Natural killer cell (primary cell): ENCODE measurements at regions not wholly inside any gene's neighbourhood (a gene's known extent, or its start where the extent isn't known, plus 50 kb on each side); places are given as distances from the start of the nearest gene placed in this dataset.

Source experiments
- ATAC-seq, 3 donors: fragments of 150-1000 bp in 2 of 3; fragments of 200-7000 bp in 1 of 3; cut with Tn5 transposase; 1 replicate in 1 of 3; 2 replicates in 2 of 3; pipeline ENCODE4 v1.10.0; 2021; ENCODE audit warnings: mild to moderate bottlenecking in 2 of 3, moderate library complexity in 2 of 3
- DNase-seq, 2 donors: peaks; one replicate each; pipeline versions ENCODE4 v3.0.0 to v3.0.0-alpha.2; 2013 to 2021; ENCODE audit warnings: mixed read lengths in 1 of 2
- H3K27ac ChIP-seq: one replicate; pipeline ENCODE4 v1.5.1; 2013; ENCODE audit warnings: mild to moderate bottlenecking, low read length
- H3K27me3 ChIP-seq: one replicate; pipeline ENCODE4 v1.6.1; 2013; ENCODE audit warnings: low read length; ENCODE audit not compliant: control insufficient read depth, insufficient read depth
- H3K36me3 ChIP-seq: one replicate; pipeline ENCODE4 v1.6.1; 2013; ENCODE audit warnings: low read length; ENCODE audit not compliant: control insufficient read depth, insufficient read depth
- H3K4me1 ChIP-seq: one replicate; pipeline ENCODE4 v1.6.1; 2013; ENCODE audit warnings: low read length; ENCODE audit not compliant: control insufficient read depth, insufficient read depth
- H3K4me3 ChIP-seq: one replicate; pipeline ENCODE4 v1.5.1; 2013; ENCODE audit warnings: low read length
- H3K9me3 ChIP-seq: one replicate; pipeline ENCODE4 v1.6.1; 2013; ENCODE audit warnings: low read length; ENCODE audit not compliant: control insufficient read depth, insufficient read depth
- H3K27ac Mint-ChIP-seq, 2 donors: one replicate each; pipeline ENCODE4 v1.8.0; 2022; ENCODE audit warnings: mild to moderate bottlenecking in 2 of 2, mixed read lengths in 2 of 2, moderate library complexity in 1 of 2
- H3K27me3 Mint-ChIP-seq, 2 donors: one replicate each; pipeline ENCODE4 v1.8.0; 2022; ENCODE audit warnings: low read depth in 2 of 2, mixed read lengths in 2 of 2
- H3K36me3 Mint-ChIP-seq: one replicate; pipeline ENCODE4 v1.8.0; 2022; ENCODE audit warnings: mixed read lengths
- H3K4me1 Mint-ChIP-seq, 2 donors: one replicate each; pipeline ENCODE4 v1.8.0; 2022; ENCODE audit warnings: mixed read lengths in 2 of 2
- H3K4me3 Mint-ChIP-seq: one replicate; pipeline ENCODE4 v1.8.0; 2022; ENCODE audit warnings: mild to moderate bottlenecking, moderate library complexity, mixed read lengths
- H3K9me3 Mint-ChIP-seq, 2 donors: one replicate each; pipeline ENCODE4 v1.8.0; 2022; ENCODE audit warnings: mixed read lengths in 2 of 2
- WGBS: methylation state at CpG from one replicate; pipeline ENCODE4 v1.1.7; 2013; ENCODE audit warnings: missing lambda C conversion rate; ENCODE audit not compliant: insufficient coverage; 5-methylcytosine and 5-hydroxymethylcytosine counted together
- intact Hi-C: fragments of 100-400 bp; cut with micrococcal nuclease; formaldehyde crosslinking; loops from one replicate; pipeline ENCODE4 v1.14.2; 2022
- TF ChIP-seq, protein P1 (sequence below): fragments of 200-600 bp; IDR thresholded peaks from one replicate; pipeline ENCODE4 v1.8.0; 2022; ENCODE audit warnings: antibody characterized with exemption

DNA sequence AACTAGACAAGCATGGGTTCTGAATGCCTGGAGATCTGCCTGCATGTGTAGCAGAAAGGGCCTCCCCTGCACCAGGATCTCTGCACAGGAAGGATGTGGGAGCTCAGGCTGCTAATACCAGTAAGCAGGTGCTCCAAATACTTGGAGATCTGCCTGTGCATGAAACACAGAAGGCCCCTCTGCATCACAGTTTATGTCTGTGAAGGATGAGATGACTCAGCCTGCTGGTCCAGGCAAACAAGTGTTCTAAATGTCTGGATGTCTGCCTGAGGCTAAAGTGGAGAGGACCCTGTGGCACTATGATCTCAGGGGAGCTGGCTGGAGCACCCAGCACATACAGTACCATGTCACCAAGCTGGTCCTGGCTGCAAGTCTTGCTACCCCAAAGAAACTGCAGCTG lies 678.8 kb downstream of the MCTP2 start:
- no peak for ATAC-seq
- peaks cover 2% of the 10 kb centered on the region for H3K9me3 ChIP-seq
- TF ChIP-seq, protein P1, sequence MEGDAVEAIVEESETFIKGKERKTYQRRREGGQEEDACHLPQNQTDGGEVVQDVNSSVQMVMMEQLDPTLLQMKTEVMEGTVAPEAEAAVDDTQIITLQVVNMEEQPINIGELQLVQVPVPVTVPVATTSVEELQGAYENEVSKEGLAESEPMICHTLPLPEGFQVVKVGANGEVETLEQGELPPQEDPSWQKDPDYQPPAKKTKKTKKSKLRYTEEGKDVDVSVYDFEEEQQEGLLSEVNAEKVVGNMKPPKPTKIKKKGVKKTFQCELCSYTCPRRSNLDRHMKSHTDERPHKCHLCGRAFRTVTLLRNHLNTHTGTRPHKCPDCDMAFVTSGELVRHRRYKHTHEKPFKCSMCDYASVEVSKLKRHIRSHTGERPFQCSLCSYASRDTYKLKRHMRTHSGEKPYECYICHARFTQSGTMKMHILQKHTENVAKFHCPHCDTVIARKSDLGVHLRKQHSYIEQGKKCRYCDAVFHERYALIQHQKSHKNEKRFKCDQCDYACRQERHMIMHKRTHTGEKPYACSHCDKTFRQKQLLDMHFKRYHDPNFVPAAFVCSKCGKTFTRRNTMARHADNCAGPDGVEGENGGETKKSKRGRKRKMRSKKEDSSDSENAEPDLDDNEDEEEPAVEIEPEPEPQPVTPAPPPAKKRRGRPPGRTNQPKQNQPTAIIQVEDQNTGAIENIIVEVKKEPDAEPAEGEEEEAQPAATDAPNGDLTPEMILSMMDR = no peak
- H3K36me3 Mint-ChIP-seq = no peaks in the 10 kb centered on the region
- no peaks in the 10 kb centered on the region for H3K4me1 ChIP-seq
- H3K9me3 Mint-ChIP-seq = peaks cover 0 to 4% of the 10 kb centered on the region in 2 donors
- intact Hi-C loops = no loop called here
- H3K27me3 ChIP-seq = no peaks in the 10 kb centered on the region
- no peak overlapping the region for H3K27ac ChIP-seq
- no peak overlapping the region for H3K4me3 Mint-ChIP-seq
- H3K4me3 ChIP-seq = no peak overlapping the region
- H3K27me3 Mint-ChIP-seq = peaks cover 0 to 5% of the 10 kb centered on the region in 2 donors
- no peaks in the 10 kb centered on the region for H3K36me3 ChIP-seq
- H3K4me1 Mint-ChIP-seq = no peaks in the 10 kb centered on the region
- DNase-seq = no peak
- no peak overlapping the region for H3K27ac Mint-ChIP-seq

DNA sequence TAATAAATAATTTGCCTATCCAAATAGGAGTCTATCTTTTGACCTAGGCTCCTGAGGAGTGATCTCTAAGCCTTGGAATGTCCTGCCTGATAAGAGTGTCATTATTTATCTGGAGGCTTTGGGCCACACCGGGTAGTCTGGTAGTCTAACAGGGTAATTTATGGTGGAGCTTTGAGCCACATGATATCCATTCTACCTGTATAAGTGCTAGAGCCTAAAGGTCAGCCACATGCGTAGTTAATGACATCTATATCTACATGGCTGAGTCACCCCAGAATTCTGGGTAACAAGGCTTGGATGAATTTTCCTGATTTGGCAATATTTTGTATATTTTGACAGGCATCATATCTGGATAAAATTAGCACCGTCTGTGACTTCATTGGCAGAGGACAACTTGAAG lies 681.4 kb downstream of the MCTP2 start:
- DNase-seq = no peak
- 92% methylated on average over 3 of the region's 3 CpGs for WGBS
- no peaks in the 10 kb centered on the region for H3K36me3 Mint-ChIP-seq

DNA sequence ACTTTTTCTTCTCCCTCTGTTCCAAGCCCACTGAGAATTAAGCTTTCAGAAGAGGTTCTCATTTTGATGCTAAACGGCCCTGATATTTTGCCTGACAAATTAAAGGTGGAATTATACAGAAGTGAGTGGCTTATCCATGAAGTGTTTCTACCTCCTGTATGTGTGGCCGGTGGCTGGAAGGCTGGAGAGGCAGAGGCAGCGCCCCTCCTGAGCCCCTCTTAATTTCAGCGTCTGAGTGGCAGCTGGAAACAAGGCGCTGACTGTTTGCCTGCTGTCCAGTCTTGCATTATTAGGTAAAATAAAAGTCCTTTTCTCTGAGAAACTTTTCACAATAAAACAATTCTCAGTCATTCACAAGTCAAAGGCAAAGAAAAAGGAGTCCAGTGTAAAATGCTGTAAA lies 685.7 kb downstream of the MCTP2 start:
- H3K9me3 ChIP-seq = no peaks in the 10 kb centered on the region
- H3K4me3 ChIP-seq = no peak overlapping the region
- H3K36me3 ChIP-seq = no peaks in the 10 kb centered on the region
- H3K4me1 Mint-ChIP-seq = no peaks in the 10 kb centered on the region
- no peak for ATAC-seq
- WGBS = 88% methylated on average over 5 of the region's 5 CpGs
- H3K4me3 Mint-ChIP-seq = no peak overlapping the region
- intact Hi-C loops = no loop called here
- no peak overlapping the region for H3K27ac ChIP-seq
- no peaks in the 10 kb centered on the region for H3K36me3 Mint-ChIP-seq
- peaks cover 0 to 2% of the 10 kb centered on the region in 2 donors for H3K9me3 Mint-ChIP-seq
- peaks cover 0 to 9% of the 10 kb centered on the region in 2 donors for H3K27me3 Mint-ChIP-seq
- no peaks in the 10 kb centered on the region for H3K27me3 ChIP-seq
- TF ChIP-seq, protein P1 = no peak
- no peaks in the 10 kb centered on the region for H3K4me1 ChIP-seq
- no peak for DNase-seq
- no peak overlapping the region for H3K27ac Mint-ChIP-seq

More for the DNA sequence above, 681.4 kb downstream of the MCTP2 start:
- Histone ChIP-seq H3K4me1 (no peaks in the 10 kb centered on the region), H3K9me3 (peaks cover 2% of the 10 kb centered on the region), H3K27me3 (no peaks in the 10 kb centered on the region), H3K36me3 (no peaks in the 10 kb centered on the region), H3K4me3 (no peak overlapping the region), H3K27ac (no peak overlapping the region)
- Mint-ChIP-seq H3K9me3 (peaks cover 0 to 2% of the 10 kb centered on the region in 2 donors), H3K27ac (no peak overlapping the region), H3K27me3 (peaks cover 0 to 9% of the 10 kb centered on the region in 2 donors), H3K4me3 (no peak overlapping the region), H3K4me1 (no peaks in the 10 kb centered on the region)
- no peak for ATAC-seq
- intact Hi-C loops = no loop called here
- TF ChIP-seq, protein P1 = no peak

DNA sequence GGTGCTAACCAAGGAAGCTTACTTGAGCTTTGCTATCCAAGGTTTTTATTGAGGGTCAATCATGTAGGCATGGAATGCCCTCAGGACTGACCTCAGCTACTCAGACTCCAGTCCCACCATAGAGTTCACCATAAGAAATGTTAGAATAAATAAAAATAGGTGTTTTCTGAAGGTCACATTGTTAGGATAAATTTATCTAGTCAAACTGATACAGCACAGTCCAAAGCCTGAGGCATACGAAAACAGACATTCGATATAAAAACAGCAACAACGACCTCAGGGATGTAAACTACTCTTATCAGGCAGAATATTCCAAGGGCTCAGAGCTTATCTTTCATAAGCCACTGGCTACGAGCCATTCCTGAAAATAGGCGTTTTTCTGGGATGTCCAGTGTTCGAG lies 690.6 kb downstream of the MCTP2 start:
- Mint-ChIP-seq H3K4me3 (no peak overlapping the region), H3K36me3 (no peaks in the 10 kb centered on the region), H3K27ac (no peak overlapping the region), H3K4me1 (no peaks in the 10 kb centered on the region), H3K9me3 (peaks cover 0 to 3% of the 10 kb centered on the region in 2 donors), H3K27me3 (no peaks in the 10 kb centered on the region)
- Histone ChIP-seq H3K27me3 (no peaks in the 10 kb centered on the region), H3K4me3 (no peak overlapping the region), H3K36me3 (no peaks in the 10 kb centered on the region), H3K27ac (no peak overlapping the region), H3K4me1 (no peaks in the 10 kb centered on the region), H3K9me3 (no peaks in the 10 kb centered on the region)
- no peak for DNase-seq
- intact Hi-C loops = no loop called here
- 88% methylated on average over 6 of the region's 6 CpGs for WGBS
- TF ChIP-seq, protein P1 = no peak
- ATAC-seq = no peak
